ENCODE measurements at regions not wholly inside any gene's neighbourhood (a gene's known extent, or its start where the extent isn't known, plus 50 kb on each side); places are given as distances from the start of the nearest gene placed in this dataset.

DNA sequence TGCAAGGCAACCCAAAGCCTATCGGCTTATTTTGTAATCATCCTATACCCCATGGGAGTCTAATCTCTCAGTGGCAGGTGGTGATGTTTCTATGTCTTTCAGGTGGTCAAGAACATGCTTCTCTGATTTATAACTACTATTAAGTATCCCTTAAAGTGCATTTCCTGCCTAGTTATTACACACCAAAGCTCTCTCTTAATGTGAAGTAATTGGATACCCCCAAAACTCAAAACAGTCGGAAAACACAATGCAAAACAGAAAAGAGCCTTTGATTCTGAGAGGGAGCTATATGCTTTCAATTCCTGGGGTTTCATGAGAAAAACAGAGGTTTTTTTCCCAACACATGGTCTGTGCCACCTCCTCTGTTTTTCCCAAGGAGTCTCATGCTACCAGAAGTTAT is 416.4 kb downstream of the CSNK1G3 start:
- TF ChIP-seq, protein P1, sequence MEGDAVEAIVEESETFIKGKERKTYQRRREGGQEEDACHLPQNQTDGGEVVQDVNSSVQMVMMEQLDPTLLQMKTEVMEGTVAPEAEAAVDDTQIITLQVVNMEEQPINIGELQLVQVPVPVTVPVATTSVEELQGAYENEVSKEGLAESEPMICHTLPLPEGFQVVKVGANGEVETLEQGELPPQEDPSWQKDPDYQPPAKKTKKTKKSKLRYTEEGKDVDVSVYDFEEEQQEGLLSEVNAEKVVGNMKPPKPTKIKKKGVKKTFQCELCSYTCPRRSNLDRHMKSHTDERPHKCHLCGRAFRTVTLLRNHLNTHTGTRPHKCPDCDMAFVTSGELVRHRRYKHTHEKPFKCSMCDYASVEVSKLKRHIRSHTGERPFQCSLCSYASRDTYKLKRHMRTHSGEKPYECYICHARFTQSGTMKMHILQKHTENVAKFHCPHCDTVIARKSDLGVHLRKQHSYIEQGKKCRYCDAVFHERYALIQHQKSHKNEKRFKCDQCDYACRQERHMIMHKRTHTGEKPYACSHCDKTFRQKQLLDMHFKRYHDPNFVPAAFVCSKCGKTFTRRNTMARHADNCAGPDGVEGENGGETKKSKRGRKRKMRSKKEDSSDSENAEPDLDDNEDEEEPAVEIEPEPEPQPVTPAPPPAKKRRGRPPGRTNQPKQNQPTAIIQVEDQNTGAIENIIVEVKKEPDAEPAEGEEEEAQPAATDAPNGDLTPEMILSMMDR (IDR thresholded peaks at IDR 0.05) = no peak
- no peak for TF ChIP-seq POLR2A (IDR thresholded peaks at IDR 0.05)

Data from uterus (tissue), 2 donors.